Neuron (in vitro differentiated cells): ENCODE measurements at regions not wholly inside any gene's neighbourhood (a gene's known extent, or its start where the extent isn't known, plus 50 kb on each side); places are given as distances from the start of the nearest gene placed in this dataset.

Source experiments
- H2AFZ ChIP-seq: one replicate; pipeline ENCODE4 v1.6.1; 2013; ENCODE audit warnings: low read depth, mild to moderate bottlenecking, inconsistent platforms, low read length, moderate library complexity
- H3K27me3 ChIP-seq: one replicate; pipeline ENCODE4 v1.6.1; 2013; ENCODE audit warnings: low read length; ENCODE audit not compliant: insufficient read depth
- H3K36me3 ChIP-seq: one replicate; pipeline ENCODE4 v1.6.1; 2013; ENCODE audit warnings: low read length; ENCODE audit not compliant: insufficient read depth
- H3K4me1 ChIP-seq: one replicate; pipeline ENCODE4 v1.6.1; 2013; ENCODE audit warnings: low read length; ENCODE audit not compliant: insufficient read depth
- H3K4me3 ChIP-seq: 2 replicates; pipeline ENCODE4 v1.5.1; 2013; ENCODE audit warnings: mild to moderate bottlenecking, low read length, moderate library complexity
- H3K9me3 ChIP-seq: one replicate; pipeline ENCODE4 v1.6.1; 2013; ENCODE audit warnings: low read length

DNA sequence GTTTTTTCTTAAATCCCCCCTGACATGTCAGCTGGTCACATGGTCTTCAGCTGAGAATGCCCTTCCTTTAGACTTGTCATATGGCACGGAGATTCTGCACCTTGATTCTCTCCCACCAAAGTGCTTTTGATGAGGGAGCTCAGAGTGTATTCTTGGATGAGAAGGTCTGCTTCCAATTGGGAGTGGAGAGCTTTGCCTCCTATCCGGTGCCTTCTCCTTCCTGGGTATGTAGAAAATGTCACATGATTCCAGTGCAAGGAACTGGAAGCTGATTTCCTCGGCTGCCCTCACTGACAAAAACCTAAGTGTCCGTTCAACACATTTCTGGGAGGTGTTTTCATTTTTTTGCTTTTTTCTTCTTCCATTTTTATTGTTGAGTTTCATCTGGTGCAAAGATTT lies 197.2 kb downstream of the TFAP2C start:
- no peaks in the 10 kb centered on the region for H3K9me3 ChIP-seq
- no peak overlapping the region for H2AFZ ChIP-seq
- no peaks in the 10 kb centered on the region for H3K4me1 ChIP-seq
- no peaks in the 10 kb centered on the region for H3K36me3 ChIP-seq
- H3K4me3 ChIP-seq, result no peak overlapping the region
- peaks cover 8% of the 10 kb centered on the region for H3K27me3 ChIP-seq

DNA sequence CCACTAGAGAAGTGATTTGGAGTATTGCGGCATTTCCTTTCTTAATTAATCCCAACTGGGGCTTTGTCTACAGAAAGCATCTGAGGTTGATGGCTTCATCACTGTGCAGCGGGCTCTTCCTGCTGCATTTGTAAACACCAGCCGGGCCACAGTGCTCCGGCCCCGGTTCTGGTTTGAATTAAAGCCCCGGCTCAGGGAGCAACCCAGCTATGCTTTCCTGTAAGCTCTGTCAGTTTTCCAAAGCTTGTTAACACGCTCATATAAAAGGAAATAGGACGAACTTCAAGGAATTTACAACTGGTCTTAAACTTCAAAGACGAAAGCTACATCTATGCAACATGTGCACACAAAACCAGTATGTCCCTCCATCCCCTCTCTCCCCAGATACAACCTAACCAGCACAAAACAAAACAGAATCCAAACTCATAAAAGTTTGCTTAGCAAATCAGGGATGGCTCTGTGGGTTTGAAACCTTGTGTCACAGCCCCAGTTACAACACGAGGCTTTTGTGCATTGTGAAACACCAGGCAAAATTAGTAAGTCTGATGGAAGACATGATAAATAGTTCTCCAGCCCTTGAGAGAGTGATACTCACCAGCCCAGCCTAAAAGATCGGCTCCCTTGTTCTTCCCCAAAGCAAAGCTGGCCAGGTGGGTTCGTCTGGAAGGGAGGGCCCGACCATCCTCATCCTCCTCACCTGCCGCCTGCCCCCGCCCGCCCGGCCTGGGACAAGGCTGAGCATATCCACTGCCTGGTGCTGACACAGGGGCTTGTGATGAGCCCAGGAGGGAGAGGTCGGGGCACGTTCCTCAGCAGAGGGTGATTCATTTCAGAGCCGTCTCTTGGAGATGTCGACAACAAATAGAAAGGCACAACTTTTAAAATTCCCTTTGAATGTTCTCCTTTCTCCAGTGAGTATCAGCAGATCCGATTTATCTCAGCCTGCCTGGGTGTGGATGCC lies 197.9 kb downstream of the TFAP2C start:
- Histone ChIP-seq H2AFZ (no peak overlapping the region), H3K27me3 (peaks cover 8% of the 10 kb centered on the region), H3K9me3 (no peaks in the 10 kb centered on the region), H3K4me1 (no peaks in the 10 kb centered on the region), H3K4me3 (no peak overlapping the region), H3K36me3 (no peaks in the 10 kb centered on the region)

DNA sequence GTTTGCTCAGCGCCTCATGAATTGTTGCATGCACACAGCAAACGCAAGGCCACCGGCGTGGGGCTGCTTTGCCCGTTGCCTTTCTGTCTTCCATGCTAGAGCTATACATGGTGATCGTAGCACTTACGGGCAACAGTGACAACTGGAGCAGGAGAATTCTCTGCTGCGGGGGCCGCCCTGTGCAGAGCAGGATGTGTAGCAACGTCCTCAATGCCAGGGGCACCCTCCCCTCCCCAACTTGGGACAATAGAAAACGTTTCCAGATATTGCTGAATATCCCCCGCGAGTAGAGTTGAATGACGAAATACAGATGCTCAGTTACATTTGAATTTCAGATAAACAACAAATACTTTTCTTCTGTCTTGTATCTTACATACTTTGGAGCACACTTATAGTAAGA lies 198.7 kb downstream of the TFAP2C start:
- Histone ChIP-seq H3K9me3 (no peaks in the 10 kb centered on the region), H3K4me1 (no peaks in the 10 kb centered on the region), H2AFZ (no peak overlapping the region), H3K4me3 (no peak overlapping the region), H3K27me3 (peaks cover 8% of the 10 kb centered on the region), H3K36me3 (no peaks in the 10 kb centered on the region)

DNA sequence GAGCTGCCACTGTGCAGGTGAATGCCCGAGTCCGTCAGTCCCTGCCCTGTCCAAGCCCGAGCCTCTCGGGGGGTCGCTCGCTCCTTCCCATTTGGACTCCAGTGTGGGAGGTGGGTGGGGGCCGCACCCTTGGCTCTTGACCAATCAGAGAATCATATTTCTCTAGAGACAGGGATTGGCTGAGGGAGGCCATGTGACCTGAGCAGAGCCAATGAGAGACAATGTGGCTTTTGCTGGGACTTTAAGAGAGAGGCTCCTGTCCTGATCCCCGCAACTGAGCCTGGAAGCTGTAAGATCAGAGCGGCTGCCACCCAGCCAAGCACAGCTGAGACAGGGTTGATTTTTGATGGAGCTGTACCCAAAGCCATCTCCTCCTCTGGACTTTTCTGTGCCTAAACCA lies 199.3 kb downstream of the TFAP2C start:
- Histone ChIP-seq H3K36me3 (no peaks in the 10 kb centered on the region), H3K4me3 (no peak overlapping the region), H3K27me3 (peaks cover 8% of the 10 kb centered on the region), H2AFZ (no peak overlapping the region), H3K4me1 (no peaks in the 10 kb centered on the region), H3K9me3 (no peaks in the 10 kb centered on the region)

DNA sequence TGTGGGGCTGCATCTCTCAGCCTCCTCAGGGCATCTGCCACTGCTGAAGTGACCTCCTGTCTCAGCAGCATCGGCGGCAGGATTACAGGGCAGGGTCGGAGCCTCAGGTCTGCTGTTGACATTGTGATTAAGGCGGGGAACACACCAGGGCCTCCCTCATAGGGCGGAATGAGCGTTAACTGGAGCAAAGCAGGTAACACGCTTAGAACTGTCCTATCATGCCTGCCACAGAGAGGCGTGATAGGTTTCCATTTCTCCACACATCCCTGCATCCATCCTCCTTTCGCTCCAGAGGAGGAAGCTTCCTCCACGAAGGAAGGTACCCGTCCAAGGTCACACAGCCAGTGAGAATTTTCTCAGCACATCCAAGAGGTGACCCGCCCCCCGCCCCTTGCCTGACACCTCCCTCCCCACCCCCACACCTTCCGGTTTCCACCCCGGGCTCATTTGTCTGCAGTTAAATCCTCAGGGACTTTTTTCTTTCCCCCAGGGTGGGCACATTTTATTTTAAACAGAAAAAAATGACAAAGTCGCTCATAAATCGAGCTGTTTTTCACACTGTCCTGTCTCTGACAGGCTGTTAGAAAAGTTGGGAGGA lies 200.8 kb downstream of the TFAP2C start:
- no peak overlapping the region for H3K4me3 ChIP-seq
- H3K4me1 ChIP-seq, result no peaks in the 10 kb centered on the region
- H3K36me3 ChIP-seq, result no peaks in the 10 kb centered on the region
- H3K9me3 ChIP-seq, result no peaks in the 10 kb centered on the region
- peaks cover 8% of the 10 kb centered on the region for H3K27me3 ChIP-seq
- H2AFZ ChIP-seq, result no peak overlapping the region

DNA sequence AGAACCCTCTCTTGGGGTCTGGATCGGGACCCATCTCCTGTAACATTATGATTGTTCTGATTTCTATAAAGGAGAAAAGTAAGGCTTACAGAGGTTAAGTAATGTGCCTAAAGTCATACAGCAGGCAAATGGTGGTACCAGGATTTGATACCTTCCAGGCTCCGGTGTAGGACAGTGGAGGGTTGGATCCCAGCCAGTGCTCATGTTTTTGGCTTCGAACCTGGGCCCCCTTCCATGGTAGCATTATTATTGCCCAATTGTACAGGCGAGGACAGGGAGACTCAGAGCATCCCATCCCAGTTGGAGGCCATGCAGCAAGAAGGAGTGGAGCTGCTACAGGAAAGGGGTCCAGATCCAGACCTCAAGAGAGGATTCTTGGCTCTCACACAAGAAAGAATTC lies 202.7 kb downstream of the TFAP2C start:
- no peaks in the 10 kb centered on the region for H3K9me3 ChIP-seq
- H3K27me3 ChIP-seq, result peaks cover 5% of the 10 kb centered on the region
- no peaks in the 10 kb centered on the region for H3K36me3 ChIP-seq
- no peaks in the 10 kb centered on the region for H3K4me1 ChIP-seq
- H2AFZ ChIP-seq, result no peak overlapping the region
- H3K4me3 ChIP-seq, result no peak overlapping the region

DNA sequence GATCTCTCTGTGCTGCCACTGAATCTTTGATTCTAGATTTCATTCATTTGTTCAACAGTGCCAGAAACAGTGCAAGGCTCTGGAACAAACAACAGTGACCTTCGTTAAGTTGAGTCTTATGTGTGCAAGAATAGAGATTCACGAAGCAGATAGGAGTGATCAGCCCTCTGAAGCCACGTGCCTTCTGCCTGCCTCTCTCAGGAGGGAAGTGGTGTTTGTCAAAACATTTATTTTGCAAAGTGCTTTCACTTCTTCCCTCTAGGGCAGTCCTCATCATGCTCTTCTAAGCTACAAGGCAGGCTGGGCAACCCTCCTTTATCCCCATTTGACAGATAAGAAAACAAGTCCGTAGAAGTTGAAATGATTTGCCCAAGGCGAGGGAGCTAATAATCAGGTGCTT lies 204.3 kb downstream of the TFAP2C start:
- peaks cover 5% of the 10 kb centered on the region for H3K27me3 ChIP-seq
- no peak overlapping the region for H2AFZ ChIP-seq
- no peaks in the 10 kb centered on the region for H3K36me3 ChIP-seq
- no peaks in the 10 kb centered on the region for H3K4me1 ChIP-seq
- no peaks in the 10 kb centered on the region for H3K9me3 ChIP-seq
- H3K4me3 ChIP-seq, result no peak overlapping the region

DNA sequence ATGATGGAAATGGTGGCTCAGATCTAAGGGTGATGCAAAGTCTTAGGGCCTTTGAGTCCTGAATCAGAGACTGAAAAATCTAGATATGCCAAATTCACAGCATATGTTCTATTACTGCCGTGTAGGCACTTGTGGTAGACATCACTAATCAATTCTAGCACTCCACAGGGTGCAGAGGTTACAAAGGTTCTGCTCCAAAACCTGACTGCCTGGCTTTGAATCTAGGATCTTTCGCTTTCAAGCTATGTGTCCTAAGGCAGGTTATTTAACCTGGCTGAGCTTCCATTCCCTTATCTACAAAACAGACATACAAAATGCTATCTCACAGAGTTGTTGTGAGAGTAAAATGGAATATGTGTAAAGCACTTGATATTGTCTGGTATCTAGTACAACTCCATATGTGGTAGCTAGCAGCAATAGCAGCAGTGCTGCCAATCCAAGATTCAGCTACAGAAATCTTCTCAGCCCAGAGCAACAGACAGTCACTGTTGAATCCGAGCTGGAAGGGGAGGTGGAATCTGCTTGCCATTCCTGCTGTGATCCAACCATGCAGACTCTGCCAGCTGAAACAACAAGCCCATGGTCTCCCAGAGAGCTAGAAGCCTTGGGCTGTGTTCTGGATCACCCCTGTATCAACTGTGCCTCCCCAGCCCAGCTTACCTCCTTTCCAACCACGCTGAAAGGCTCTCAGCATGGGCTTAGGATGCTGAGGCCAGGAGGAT lies 206.9 kb downstream of the TFAP2C start:
- H2AFZ ChIP-seq, result no peak overlapping the region
- no peaks in the 10 kb centered on the region for H3K27me3 ChIP-seq
- H3K36me3 ChIP-seq, result no peaks in the 10 kb centered on the region
- no peak overlapping the region for H3K4me3 ChIP-seq
- no peaks in the 10 kb centered on the region for H3K4me1 ChIP-seq
- no peaks in the 10 kb centered on the region for H3K9me3 ChIP-seq

DNA sequence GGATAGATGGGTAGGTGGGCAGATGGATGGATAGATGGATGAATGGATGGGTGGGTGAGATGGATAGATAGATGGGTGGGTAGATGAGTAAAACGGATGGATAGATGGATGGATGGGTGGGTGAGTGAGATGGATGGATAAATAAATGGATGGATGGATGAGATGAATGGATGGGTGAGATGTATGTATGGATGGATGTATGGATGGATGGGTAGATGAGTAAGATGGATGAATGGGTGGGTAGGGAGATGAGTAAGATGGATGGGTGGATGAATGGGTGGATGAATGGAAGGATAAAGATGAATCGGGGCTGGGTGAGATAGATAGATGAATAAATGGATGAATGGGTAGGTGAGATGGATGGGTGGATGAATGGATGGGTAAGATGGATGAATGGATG lies 210.1 kb downstream of the TFAP2C start:
- H3K4me3 ChIP-seq, result no peak overlapping the region
- peaks cover under 1% of the 10 kb centered on the region for H3K27me3 ChIP-seq
- H3K36me3 ChIP-seq, result no peaks in the 10 kb centered on the region
- H3K4me1 ChIP-seq, result no peaks in the 10 kb centered on the region
- H3K9me3 ChIP-seq, result no peaks in the 10 kb centered on the region
- H2AFZ ChIP-seq, result no peak overlapping the region

DNA sequence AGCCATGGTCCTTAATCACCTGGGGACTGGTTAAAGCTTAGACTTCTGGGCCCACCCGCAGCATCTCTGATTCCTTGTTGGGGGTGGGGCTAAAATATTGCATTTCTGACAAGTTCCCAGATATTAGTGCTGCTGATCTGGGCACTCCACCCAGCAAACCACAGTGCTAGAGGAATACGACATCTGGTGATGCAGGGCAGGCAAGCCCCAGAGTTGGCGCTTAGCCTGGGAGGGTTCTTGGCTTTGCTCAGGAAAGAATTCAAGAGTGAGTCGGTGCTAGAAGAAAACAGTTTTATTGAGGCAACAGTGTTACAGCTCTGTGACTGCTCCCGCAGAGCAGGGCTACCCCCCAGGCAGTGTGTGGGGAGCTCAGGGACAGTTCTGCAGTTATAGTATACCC lies 210.7 kb downstream of the TFAP2C start:
- H3K4me3 ChIP-seq, result no peak overlapping the region
- H2AFZ ChIP-seq, result no peak overlapping the region
- H3K9me3 ChIP-seq, result no peaks in the 10 kb centered on the region
- no peaks in the 10 kb centered on the region for H3K36me3 ChIP-seq
- H3K4me1 ChIP-seq, result no peaks in the 10 kb centered on the region
- peaks cover 6% of the 10 kb centered on the region for H3K27me3 ChIP-seq

DNA sequence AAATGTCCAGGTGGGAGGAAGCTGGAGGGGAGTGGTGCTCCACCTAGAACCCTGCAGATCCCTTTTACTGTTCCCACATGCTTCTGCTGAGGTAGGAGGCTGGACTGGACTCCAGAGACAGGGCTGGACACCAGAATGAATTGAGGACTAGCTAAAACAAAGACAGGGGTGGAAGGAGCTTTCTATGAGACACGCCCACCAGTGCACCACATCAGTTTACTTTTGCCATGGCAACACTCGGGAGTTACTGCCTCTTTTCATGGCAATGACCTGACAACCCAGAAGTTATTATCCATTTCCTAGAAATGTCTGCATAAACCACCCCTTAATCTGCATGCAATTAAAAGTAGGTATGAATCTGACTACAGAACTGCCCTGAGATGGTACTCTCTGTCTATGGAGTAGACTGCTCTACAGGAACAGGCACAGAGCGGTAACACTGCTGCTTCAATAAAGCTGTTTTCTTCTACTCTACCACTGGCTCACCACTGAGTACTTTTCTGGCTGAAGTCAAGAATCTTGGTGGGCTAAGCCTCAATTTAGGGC lies 211.7 kb downstream of the TFAP2C start:
- Histone ChIP-seq H3K9me3 (no peaks in the 10 kb centered on the region), H3K36me3 (no peaks in the 10 kb centered on the region), H3K27me3 (peaks cover 8% of the 10 kb centered on the region), H3K4me1 (no peaks in the 10 kb centered on the region), H2AFZ (no peak overlapping the region), H3K4me3 (no peak overlapping the region)

DNA sequence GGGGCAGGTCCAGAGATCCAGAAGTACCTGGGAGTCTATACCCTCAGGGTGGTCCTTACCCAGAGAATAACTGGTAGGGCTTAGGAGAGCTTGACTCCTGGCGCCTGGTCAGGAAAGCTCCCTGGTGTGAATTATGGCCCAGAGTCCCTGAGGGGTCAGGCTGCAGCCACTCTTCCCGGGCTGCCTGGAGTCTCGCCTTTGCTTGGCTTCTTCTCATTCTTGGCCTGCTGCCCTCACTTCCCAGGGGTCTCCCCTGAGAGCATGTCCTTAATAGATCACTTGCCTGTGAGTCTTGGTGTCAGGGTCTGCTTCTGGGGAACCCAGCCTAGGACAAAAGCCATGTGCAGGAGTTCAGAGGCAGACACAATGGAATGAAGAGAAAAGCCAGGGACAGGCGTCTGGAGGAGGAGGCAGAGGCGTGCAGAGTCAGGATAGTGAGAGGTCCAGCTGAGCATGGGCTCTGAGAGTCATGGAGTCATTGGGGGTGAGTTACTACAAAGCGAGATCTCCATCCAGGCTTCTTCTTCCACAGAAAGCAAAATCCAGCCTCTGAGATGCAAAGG lies 212.3 kb downstream of the TFAP2C start:
- no peak overlapping the region for H3K4me3 ChIP-seq
- peaks cover 8% of the 10 kb centered on the region for H3K27me3 ChIP-seq

DNA sequence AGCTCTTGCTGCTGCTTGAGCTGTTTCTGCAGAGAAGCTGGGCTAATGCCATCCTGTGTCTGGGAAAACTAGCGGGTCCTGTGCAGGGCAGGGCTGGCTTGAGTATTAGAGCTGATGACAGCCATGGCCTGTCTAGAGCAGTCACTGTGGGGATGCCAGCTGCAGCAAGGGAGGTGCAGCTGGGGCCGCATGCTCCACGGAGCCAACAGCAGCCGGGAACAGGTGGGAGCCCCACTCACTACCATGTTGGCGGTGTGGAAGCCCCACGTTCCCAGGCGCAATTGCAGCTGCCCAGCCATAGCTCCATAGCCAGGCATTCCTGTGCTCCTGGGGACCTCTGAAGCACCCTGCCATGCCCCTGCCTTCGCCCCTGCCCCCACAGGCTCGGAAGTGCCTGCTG lies 212.9 kb downstream of the TFAP2C start:
- Histone ChIP-seq H3K36me3 (no peaks in the 10 kb centered on the region), H3K4me1 (no peaks in the 10 kb centered on the region), H3K4me3 (no peak overlapping the region), H3K27me3 (peaks cover 8% of the 10 kb centered on the region), H3K9me3 (no peaks in the 10 kb centered on the region), H2AFZ (no peak overlapping the region)

More for the DNA sequence above, 212.3 kb downstream of the TFAP2C start:
- H3K9me3 ChIP-seq, result no peaks in the 10 kb centered on the region
- no peak overlapping the region for H2AFZ ChIP-seq
- no peaks in the 10 kb centered on the region for H3K4me1 ChIP-seq
- no peaks in the 10 kb centered on the region for H3K36me3 ChIP-seq
